ENCODE measurements at regions not wholly inside any gene's neighbourhood (a gene's known extent, or its start where the extent isn't known, plus 50 kb on each side); places are given as distances from the start of the nearest gene placed in this dataset.

GRCh38 chr14:59101476-59101875 is 87.0 kb upstream of the DAAM1 start:
- TF ChIP-seq CTCF (optimal IDR thresholded peaks at IDR 0.05 in 1 of 3, IDR thresholded peaks at IDR 0.05 in 1 of 3, conservative IDR thresholded peaks at IDR 0.05 in 1 of 3; ENCODE audit: extremely low read depth in 1 of 3, insufficient read depth in 2 of 3, low read length in 3 of 3) (no peak), EZH2 (IDR thresholded peaks at IDR 0.05; ENCODE audit: low read length) (no peak)

Measured in keratinocyte (primary cell).